Chondrocyte (in vitro differentiated cells): ENCODE measurements at regions not wholly inside any gene's neighbourhood (a gene's known extent, or its start where the extent isn't known, plus 50 kb on each side); places are given as distances from the start of the nearest gene placed in this dataset.
"Not testable (repeated sequence)": the region's sequence is repeated elsewhere in the genome, so short reads cannot be mapped to it uniquely, and the experiment has no call there.

Experiments
- DNase-seq: peaks from one replicate; pipeline ENCODE4 v3.0.0; 2021; ENCODE audit warnings: mixed read lengths, low spot score
- H3K27ac Mint-ChIP-seq: one replicate; pipeline ENCODE4 v1.8.0; 2021; ENCODE audit warnings: mild to moderate bottlenecking, moderate library complexity, mixed read lengths; ENCODE audit not compliant: unreplicated experiment
- H3K27me3 Mint-ChIP-seq: 2 replicates; pipeline ENCODE4 v1.8.0; 2021; ENCODE audit warnings: low read depth, mixed read lengths
- H3K36me3 Mint-ChIP-seq: 2 replicates; pipeline ENCODE4 v1.8.0; 2021; ENCODE audit warnings: low read depth, mixed read lengths
- H3K4me1 Mint-ChIP-seq: 2 replicates; pipeline ENCODE4 v1.8.0; 2021; ENCODE audit warnings: low read depth, mild to moderate bottlenecking, mixed read lengths
- H3K4me3 Mint-ChIP-seq: one replicate; pipeline ENCODE4 v1.8.0; 2021; ENCODE audit warnings: mild to moderate bottlenecking, moderate library complexity, mixed read lengths; ENCODE audit not compliant: unreplicated experiment
- H3K9me3 Mint-ChIP-seq: 2 replicates; pipeline ENCODE4 v1.8.0; 2021; ENCODE audit warnings: low read depth, mixed read lengths
- TF ChIP-seq, protein P1 (sequence below): fragments of 200-600 bp; sonication (generic); IDR thresholded peaks from 2 replicates; pipeline ENCODE4 v1.5.0; 2021; ENCODE audit warnings: antibody characterized with exemption, mild to moderate bottlenecking, moderate library complexity

DNA sequence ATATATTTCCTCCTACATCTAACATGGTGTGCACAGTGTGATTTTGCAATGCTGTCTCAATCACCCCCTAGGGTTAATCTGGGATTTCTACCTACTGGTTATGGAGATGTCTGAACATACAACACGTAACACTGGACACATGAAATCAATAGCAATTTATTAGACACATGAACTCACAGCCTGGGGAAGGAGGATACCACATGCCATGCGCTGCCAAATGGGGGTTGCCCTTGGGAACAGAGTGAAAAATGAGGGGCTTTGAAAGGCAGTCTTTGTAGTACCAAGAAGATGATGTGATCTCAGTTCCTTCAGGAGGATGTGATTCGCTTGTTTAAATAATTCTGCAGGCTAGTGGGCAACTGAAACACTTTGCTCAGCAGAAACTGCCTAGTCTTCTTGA is 253.6 kb upstream of the LRRC4C start:
- H3K36me3 Mint-ChIP-seq: no peaks in the 10 kb centered on the region
- peaks cover 27% of the 10 kb centered on the region for H3K9me3 Mint-ChIP-seq
- H3K27ac Mint-ChIP-seq: no peak overlapping the region
- H3K4me3 Mint-ChIP-seq: no peak overlapping the region
- H3K27me3 Mint-ChIP-seq: no peaks in the 10 kb centered on the region
- DNase-seq: no peak
- TF ChIP-seq, protein P1, sequence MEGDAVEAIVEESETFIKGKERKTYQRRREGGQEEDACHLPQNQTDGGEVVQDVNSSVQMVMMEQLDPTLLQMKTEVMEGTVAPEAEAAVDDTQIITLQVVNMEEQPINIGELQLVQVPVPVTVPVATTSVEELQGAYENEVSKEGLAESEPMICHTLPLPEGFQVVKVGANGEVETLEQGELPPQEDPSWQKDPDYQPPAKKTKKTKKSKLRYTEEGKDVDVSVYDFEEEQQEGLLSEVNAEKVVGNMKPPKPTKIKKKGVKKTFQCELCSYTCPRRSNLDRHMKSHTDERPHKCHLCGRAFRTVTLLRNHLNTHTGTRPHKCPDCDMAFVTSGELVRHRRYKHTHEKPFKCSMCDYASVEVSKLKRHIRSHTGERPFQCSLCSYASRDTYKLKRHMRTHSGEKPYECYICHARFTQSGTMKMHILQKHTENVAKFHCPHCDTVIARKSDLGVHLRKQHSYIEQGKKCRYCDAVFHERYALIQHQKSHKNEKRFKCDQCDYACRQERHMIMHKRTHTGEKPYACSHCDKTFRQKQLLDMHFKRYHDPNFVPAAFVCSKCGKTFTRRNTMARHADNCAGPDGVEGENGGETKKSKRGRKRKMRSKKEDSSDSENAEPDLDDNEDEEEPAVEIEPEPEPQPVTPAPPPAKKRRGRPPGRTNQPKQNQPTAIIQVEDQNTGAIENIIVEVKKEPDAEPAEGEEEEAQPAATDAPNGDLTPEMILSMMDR: no peak
- no peaks in the 10 kb centered on the region for H3K4me1 Mint-ChIP-seq

DNA sequence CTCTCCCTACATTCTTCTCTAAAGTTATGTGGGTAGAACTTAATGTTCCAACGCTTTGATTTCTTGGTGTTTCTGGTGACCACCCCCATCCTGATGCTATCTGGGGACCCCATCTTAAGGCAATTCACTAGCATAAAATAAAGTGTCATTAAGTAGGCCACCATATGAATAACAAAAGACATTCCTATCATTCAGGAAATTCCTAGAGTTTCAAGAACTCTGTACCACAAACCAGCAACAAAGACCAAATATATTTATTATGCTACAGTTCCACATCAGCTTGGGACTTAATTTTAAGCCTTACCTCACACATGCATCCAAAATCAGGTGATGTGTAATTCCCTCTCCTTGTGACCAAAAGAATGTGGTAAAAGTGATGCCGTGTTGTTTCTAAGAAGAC is 254.6 kb upstream of the LRRC4C start:
- TF ChIP-seq, protein P1: no peak
- H3K4me3 Mint-ChIP-seq: no peak overlapping the region
- H3K36me3 Mint-ChIP-seq: no peaks in the 10 kb centered on the region
- peaks cover 29% of the 10 kb centered on the region for H3K9me3 Mint-ChIP-seq
- DNase-seq: no peak
- no peaks in the 10 kb centered on the region for H3K4me1 Mint-ChIP-seq
- no peaks in the 10 kb centered on the region for H3K27me3 Mint-ChIP-seq
- no peak overlapping the region for H3K27ac Mint-ChIP-seq

DNA sequence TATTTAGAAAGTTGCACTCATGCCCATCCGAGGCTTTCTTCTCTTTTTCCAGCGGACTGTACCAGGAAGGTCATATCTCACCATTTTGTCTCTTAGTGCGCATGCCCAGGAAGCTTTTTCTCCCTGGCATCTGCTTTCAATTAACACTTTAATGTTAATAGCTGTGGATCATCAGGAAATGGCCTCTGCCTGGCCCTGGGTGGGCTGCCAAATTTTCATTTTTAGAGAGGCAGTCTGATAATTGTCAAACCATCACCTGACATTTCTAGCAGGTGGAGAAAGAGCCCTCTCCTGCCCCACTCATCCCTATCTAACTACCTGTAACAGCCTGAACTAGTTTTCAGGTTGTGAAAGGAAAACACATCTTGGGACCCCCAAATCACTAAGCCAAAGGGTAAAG is 257.4 kb upstream of the LRRC4C start:
- H3K9me3 Mint-ChIP-seq: peaks cover 38% of the 10 kb centered on the region
- H3K27me3 Mint-ChIP-seq: no peaks in the 10 kb centered on the region
- H3K4me1 Mint-ChIP-seq: no peaks in the 10 kb centered on the region
- no peak for DNase-seq
- H3K36me3 Mint-ChIP-seq: no peaks in the 10 kb centered on the region
- no peak overlapping the region for H3K27ac Mint-ChIP-seq
- H3K4me3 Mint-ChIP-seq: no peak overlapping the region
- TF ChIP-seq, protein P1: no peak

DNA sequence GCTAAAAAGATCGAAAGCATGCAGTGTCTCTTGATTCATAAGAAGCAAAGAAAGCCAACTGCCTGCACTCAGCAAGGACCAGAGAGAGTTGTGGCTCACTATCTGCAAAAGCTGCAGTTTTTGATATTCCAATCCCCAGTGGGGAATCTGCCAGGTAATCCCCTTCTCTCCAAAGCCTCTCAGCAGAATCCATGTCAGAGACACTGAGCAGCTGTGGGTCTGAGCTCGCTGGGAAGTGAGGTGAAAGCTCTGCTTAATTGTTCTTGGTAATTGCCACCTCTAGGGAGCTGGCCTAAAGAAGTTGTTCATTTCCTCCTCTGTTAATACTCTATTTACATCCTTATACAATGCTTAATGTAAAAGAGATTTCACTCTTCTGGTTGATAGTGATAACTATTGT is 261.3 kb upstream of the LRRC4C start:
- H3K4me1 Mint-ChIP-seq: no peaks in the 10 kb centered on the region

DNA sequence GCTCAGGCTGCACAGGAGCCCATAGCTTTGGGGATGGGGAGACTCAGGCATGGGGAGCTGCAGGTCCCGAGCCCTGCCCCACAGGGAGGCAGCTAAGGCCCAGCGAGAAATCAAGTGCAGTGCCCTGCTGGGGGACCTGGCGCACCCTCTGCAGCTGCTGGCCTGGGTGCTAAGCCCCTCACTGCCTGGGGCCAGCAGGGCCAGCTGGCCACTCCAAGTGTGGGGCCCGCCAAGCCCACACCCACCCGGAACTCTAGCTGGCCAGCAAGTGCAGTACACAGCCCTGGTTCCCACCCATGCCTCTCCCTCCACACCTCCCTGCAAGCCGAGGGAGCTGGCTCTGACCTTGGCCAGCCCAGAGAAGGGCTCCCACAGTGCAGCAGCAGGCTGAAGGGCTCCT is 268.7 kb upstream of the LRRC4C start:
- H3K9me3 Mint-ChIP-seq: peaks cover 49% of the 10 kb centered on the region
- not testable (repeated sequence) for DNase-seq, H3K4me3 Mint-ChIP-seq, H3K4me1 Mint-ChIP-seq, H3K27me3 Mint-ChIP-seq, H3K27ac Mint-ChIP-seq, H3K36me3 Mint-ChIP-seq

More for the DNA sequence above, 261.3 kb upstream of the LRRC4C start:
- no peak overlapping the region for H3K4me3 Mint-ChIP-seq
- H3K27ac Mint-ChIP-seq: no peak overlapping the region
- H3K9me3 Mint-ChIP-seq: peaks cover 42% of the 10 kb centered on the region
- TF ChIP-seq, protein P1: no peak
- DNase-seq: no peak
- no peaks in the 10 kb centered on the region for H3K27me3 Mint-ChIP-seq
- no peaks in the 10 kb centered on the region for H3K36me3 Mint-ChIP-seq

DNA sequence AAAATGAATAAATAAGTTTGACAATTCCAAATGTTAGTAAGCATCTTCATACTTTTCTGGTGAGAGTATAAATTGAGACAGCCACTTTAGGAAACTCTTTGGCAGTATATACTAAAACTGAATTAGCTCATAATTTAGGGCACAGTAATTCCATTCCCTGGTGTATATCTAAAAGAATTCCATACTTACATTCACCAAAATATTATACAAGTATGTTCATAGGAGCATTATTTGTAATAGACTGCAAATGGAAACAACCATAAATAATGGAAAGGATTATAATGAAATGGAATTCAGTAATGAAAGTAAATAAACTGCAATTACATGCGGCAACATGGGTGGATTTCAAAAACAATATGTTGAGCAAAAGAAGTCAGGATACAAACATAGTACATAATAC is 315.8 kb upstream of the LRRC4C start:
- H3K4me3 Mint-ChIP-seq: no peak overlapping the region
- no peaks in the 10 kb centered on the region for H3K27me3 Mint-ChIP-seq
- H3K27ac Mint-ChIP-seq: no peak overlapping the region
- DNase-seq: no peak
- TF ChIP-seq, protein P1: no peak
- H3K4me1 Mint-ChIP-seq: no peaks in the 10 kb centered on the region
- no peaks in the 10 kb centered on the region for H3K36me3 Mint-ChIP-seq
- peaks cover 42% of the 10 kb centered on the region for H3K9me3 Mint-ChIP-seq
